Sciatic nerve (tissue), 2 donors: ENCODE measurements at regions not wholly inside any gene's neighbourhood (a gene's known extent, or its start where the extent isn't known, plus 50 kb on each side); places are given as distances from the start of the nearest gene placed in this dataset.

Experiments used
- ATAC-seq: fragments of 200-7000 bp; cut with Tn5 transposase; one replicate; pipeline ENCODE4 v1.9.1; 2020; ENCODE audit warnings: mild to moderate bottlenecking, moderate library complexity
- DNase-seq: peaks from one replicate; pipeline ENCODE4 v3.0.0-alpha.2; 2020; ENCODE audit warnings: low spot score
- intact Hi-C: fragments of 100-400 bp; cut with DNase I; formaldehyde crosslinking; loops from one replicate; pipeline ENCODE4 v1.14.2; 2022
- donor health status: DM: no; HTN: no; CAD: no.
- donor health status: DM: no; HTN: no; CAD: no.

DNA sequence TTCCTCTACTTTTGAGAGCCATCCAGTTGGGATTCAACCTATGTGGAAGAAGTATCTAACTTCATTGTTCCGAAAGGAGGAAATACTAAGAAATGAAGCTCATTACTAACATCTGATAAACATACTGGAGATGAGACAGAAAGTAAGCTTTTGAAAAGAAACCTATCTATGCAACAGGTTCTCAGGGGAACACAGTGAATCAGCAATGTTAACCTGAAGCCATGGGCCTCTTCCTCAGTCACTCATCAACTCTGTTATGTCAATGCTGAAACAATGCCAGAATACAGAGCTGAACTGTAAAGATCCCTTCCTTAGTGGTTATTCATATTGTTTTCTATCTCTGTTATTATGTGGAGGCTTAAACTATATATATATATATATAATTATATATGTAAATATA lies 55.5 kb upstream of the ESRRG start:
- intact Hi-C loops = loop anchor here (10.0 kb wide), 1 partner anchor 1864 kb away; no protein-coding TSS in a partner anchor
- DNase-seq (no peak), ATAC-seq (no peak)

- ATAC-seq (no peak), DNase-seq (no peak)
- intact Hi-C loops = loop anchor here (10.0 kb wide), 1 partner anchor 1862 kb away; no protein-coding TSS in a partner anchor
Measured at GRCh38 chr1:216777148-216777547, 53.9 kb upstream of the ESRRG start.
